OCI-LY1 (cell line): ENCODE measurements at regions not wholly inside any gene's neighbourhood (a gene's known extent, or its start where the extent isn't known, plus 50 kb on each side); places are given as distances from the start of the nearest gene placed in this dataset.
"Not testable (repeated sequence)": the region's sequence is repeated elsewhere in the genome, so short reads cannot be mapped to it uniquely, and the experiment has no call there.

Source experiments
- H2AFZ ChIP-seq: fragments of 200-600 bp; sonication (generic), shearing (Covaris generic); 2 replicates; pipeline ENCODE4 v1.6.0; 2014; ENCODE audit warnings: antibody characterized with exemption, mild to moderate bottlenecking, low read length
- H3F3A ChIP-seq: fragments of 200-600 bp; sonication (generic), shearing (Covaris generic); 2 replicates; pipeline ENCODE4 v1.6.0; 2014; ENCODE audit warnings: mild to moderate bottlenecking, antibody characterized with exemption, low read length, moderate library complexity; ENCODE audit not compliant: insufficient read depth
- H3K27ac ChIP-seq: fragments of 200-600 bp; sonication (generic); 2 replicates; pipeline ENCODE4 v1.5.1; 2014; ENCODE audit warnings: low read length, mixed run types, mild to moderate bottlenecking, low read depth; ENCODE audit not compliant: poor library complexity, severe bottlenecking
- H3K27me3 ChIP-seq: fragments of 200-600 bp; sonication (generic); 2 replicates; pipeline ENCODE4 v1.6.0; 2014; ENCODE audit warnings: antibody characterized with exemption, mild to moderate bottlenecking, low read length, moderate library complexity; ENCODE audit not compliant: insufficient read depth
- H3K36me3 ChIP-seq: fragments of 200-600 bp; sonication (generic); 2 replicates; pipeline ENCODE4 v1.6.1; 2014; ENCODE audit warnings: mild to moderate bottlenecking, antibody characterized with exemption, low read length, moderate library complexity, mixed read lengths; ENCODE audit not compliant: insufficient read depth
- H3K4me1 ChIP-seq: fragments of 200-600 bp; sonication (generic); 2 replicates; pipeline ENCODE4 v1.5.1; 2014; ENCODE audit warnings: mild to moderate bottlenecking, low read length, moderate library complexity; ENCODE audit not compliant: insufficient read depth, severe bottlenecking
- H3K4me2 ChIP-seq: fragments of 200-600 bp; sonication (generic), shearing (Covaris generic); 2 replicates; pipeline ENCODE4 v1.6.1; 2014; ENCODE audit warnings: low read length
- H3K4me3 ChIP-seq: fragments of 200-600 bp; sonication (generic); 2 replicates; pipeline ENCODE4 v1.5.1; 2014; ENCODE audit warnings: low read length, low read depth, mild to moderate bottlenecking, mixed read lengths; ENCODE audit not compliant: poor library complexity, severe bottlenecking
- H3K79me2 ChIP-seq: fragments of 200-600 bp; shearing (Covaris generic); 2 replicates; pipeline ENCODE4 v1.6.1; 2016; ENCODE audit warnings: mixed run types, low read length, mixed read lengths; ENCODE audit not compliant: insufficient read depth
- H3K9ac ChIP-seq: fragments of 200-600 bp; sonication (generic), shearing (Covaris generic); 2 replicates; pipeline ENCODE4 v1.6.1; 2014; ENCODE audit warnings: mild to moderate bottlenecking, low read length, mixed read lengths
- H3K9me2 ChIP-seq: fragments of 200-600 bp; sonication (generic), shearing (Covaris generic); 2 replicates; pipeline ENCODE4 v1.6.1; 2014; ENCODE audit warnings: low read depth, mild to moderate bottlenecking, low read length, mixed read lengths
- H3K9me3 ChIP-seq: fragments of 200-600 bp; shearing (Covaris generic); 2 replicates; pipeline ENCODE4 v1.6.1; 2014; ENCODE audit warnings: low read length, mixed read lengths
- H4K20me1 ChIP-seq: fragments of 200-600 bp; sonication (generic), shearing (Covaris generic); 2 replicates; pipeline ENCODE4 v1.6.0; 2016; ENCODE audit warnings: mild to moderate bottlenecking, low read length; ENCODE audit not compliant: insufficient read depth

DNA sequence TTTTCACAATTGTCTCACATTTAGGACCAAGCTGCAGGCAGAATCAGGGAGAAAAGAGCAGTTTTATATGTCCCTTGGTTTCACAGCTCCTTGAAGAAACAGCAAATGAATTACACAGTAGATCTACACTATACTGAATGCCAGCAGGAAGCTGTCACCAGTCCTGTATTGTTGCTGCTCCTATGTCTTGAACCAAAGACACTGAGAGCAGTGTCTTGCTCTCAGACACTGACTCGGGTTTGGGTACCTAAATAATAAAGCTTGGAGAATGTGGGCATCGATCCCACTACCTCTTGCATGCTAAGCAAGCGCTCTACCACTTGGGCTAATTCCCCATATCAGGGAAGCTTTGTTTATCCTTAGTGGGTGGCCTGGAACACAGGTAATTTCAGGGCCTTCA, 552.7 kb downstream of the PRIM2 start:
- H3K79me2 ChIP-seq, H3K36me3 ChIP-seq: not testable (repeated sequence)

DNA sequence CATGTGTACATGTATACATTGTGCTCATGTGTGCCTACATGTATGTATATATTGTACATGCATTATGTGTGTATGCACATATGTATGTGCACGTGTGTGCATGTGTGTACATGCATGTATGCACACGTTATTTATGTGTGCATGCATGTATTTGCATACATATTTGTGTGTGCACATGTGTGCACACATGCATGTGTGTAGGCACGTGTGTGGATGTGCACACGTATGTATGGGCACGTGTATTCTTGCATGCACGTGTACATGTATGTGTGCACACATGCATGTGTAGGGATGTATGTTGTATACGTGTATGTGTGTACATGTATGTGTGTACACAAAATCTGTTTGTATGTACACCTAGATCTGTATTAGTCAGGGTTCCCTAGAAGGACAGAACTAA, 556.0 kb downstream of the PRIM2 start:
- H3K9me3 ChIP-seq, H3K9me2 ChIP-seq, H3K27me3 ChIP-seq, H3K4me3 ChIP-seq, H3K4me1 ChIP-seq, H4K20me1 ChIP-seq, H3K36me3 ChIP-seq, H3F3A ChIP-seq, H3K9ac ChIP-seq, H3K27ac ChIP-seq, H3K4me2 ChIP-seq, H2AFZ ChIP-seq, H3K79me2 ChIP-seq: not testable (repeated sequence)

More for the DNA sequence above, 552.7 kb downstream of the PRIM2 start:
- not testable (repeated sequence) for H3K9me2 ChIP-seq, H4K20me1 ChIP-seq, H3F3A ChIP-seq, H3K4me3 ChIP-seq, H3K4me2 ChIP-seq, H2AFZ ChIP-seq, H3K4me1 ChIP-seq, H3K27me3 ChIP-seq, H3K9me3 ChIP-seq, H3K27ac ChIP-seq, H3K9ac ChIP-seq

DNA sequence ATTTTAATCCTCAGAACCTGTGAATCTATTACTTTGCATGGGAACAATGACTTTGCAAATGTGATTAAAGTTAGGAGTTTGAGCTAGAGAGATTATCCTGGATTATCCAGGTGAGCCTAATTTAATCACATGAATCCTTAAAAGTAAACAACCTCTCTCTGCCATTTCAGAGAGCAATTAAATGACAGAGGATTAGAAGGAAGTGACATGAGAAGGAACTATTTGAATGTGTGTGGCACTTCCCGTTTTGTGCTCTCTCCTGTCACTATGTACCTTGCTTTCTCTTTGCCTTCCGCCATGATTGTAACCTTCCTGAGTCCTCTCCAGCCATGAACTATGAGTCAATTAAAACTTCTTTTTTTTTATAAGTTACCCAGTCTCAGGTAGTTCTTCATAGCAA, 559.2 kb downstream of the PRIM2 start:
- not testable (repeated sequence) for H3F3A ChIP-seq, H3K9me2 ChIP-seq, H3K4me3 ChIP-seq, H3K4me2 ChIP-seq, H3K4me1 ChIP-seq, H3K79me2 ChIP-seq, H3K27me3 ChIP-seq, H3K9ac ChIP-seq, H3K27ac ChIP-seq, H4K20me1 ChIP-seq, H2AFZ ChIP-seq, H3K9me3 ChIP-seq, H3K36me3 ChIP-seq

DNA sequence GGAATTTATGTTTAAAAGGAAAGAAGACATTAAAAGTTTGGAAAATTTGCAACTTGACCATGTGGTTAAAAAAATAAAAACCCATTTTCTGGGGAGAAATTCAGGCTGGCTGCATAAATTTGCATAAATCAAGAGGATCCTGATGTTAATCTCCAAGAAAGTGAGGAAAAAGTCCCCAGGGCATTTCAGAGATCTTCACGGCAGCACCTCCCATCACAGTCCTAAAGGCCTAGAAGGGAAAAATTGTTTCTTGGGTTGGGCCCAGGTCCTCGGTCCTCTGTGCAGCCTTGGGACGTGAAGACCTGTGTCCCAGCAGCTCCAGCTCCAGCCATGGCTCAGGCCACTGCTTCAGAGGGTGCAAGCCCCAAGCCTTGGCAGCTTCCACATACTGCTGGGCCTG, 560.3 kb downstream of the PRIM2 start:
- H3K36me3 ChIP-seq, H2AFZ ChIP-seq, H3K4me1 ChIP-seq, H3F3A ChIP-seq, H3K4me2 ChIP-seq, H3K79me2 ChIP-seq, H3K9me2 ChIP-seq, H3K27ac ChIP-seq, H3K27me3 ChIP-seq, H3K9me3 ChIP-seq, H3K9ac ChIP-seq, H3K4me3 ChIP-seq, H4K20me1 ChIP-seq: not testable (repeated sequence)

DNA sequence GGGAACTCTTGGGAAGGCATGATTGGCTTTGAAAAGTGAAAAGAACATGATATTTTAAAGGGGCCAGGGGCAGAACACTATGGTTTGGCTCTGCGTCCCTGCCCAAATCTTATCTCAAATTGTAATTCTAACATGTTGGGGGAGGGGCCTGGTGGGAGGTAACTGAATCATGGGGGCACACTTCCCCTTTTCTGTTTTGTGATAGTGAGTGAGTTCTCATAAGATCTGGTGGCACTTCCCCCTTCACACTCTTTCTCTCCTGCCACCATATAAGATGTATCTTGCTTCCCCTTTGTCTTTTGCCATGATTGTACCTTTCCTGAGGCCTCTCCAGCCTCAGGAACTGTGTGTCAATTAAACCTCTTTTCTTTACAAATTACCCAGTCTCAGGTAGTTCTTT, 561.4 kb downstream of the PRIM2 start:
- H3K9me2 ChIP-seq, H3K36me3 ChIP-seq, H3K79me2 ChIP-seq, H3K4me1 ChIP-seq, H3F3A ChIP-seq, H4K20me1 ChIP-seq, H3K9me3 ChIP-seq, H3K4me2 ChIP-seq, H3K27ac ChIP-seq, H3K4me3 ChIP-seq, H3K27me3 ChIP-seq, H2AFZ ChIP-seq, H3K9ac ChIP-seq: not testable (repeated sequence)

DNA sequence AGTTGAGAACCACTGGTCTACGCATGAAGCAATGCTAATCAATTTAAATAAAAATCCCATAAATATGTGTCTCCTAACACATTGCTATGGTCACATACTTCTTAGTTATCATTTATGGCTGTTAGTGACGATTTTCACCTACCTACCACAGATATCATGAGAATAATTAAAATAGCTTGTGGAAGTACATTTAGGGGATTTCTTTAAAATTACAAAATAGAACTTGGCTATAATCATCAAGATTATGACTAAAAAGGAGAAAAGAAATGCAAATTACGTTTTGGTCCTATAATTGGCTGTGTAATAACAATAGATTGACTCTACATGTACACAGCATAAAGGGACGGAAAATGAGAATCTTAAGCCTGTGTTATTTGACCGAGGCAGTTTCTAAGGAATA, 581.4 kb downstream of the PRIM2 start:
- H3K9me3 ChIP-seq, H3K79me2 ChIP-seq, H3K4me2 ChIP-seq, H3K4me3 ChIP-seq, H3K9ac ChIP-seq, H3K27ac ChIP-seq, H2AFZ ChIP-seq, H3K36me3 ChIP-seq, H3K9me2 ChIP-seq, H3F3A ChIP-seq, H3K4me1 ChIP-seq, H3K27me3 ChIP-seq, H4K20me1 ChIP-seq: not testable (repeated sequence)

DNA sequence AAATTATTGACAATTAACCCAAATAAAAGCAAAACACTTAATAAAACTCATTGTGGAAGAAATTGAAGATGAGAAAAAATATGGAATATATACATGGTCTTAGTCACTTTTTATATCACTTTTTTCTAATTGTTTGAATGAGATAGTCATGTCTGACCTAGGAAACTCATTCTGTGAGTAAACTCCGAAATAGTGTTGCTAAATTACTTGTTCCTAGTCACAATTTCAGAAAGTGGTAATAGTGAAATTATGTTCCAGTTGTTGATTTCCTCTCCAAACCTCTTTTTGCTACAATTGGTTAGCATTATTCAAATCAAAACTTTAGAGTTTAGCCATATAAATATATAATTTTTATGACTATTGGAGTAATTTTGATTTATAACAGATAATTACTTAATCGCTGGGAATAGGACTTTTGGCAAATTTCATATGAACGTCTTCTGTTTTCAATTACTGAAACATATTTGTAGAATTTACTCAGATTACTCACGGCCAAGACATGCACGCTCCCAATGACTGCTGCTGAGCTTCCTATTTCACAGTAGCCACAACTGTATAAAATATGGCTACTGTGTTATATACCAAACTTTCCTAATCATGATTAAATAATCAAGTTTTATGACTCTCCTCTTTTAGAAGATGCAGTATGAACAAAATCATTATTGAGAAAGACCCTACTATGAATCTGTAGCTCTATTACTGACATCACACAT, 583.4 kb downstream of the PRIM2 start:
- H3K36me3 ChIP-seq, H4K20me1 ChIP-seq, H3K27ac ChIP-seq, H3K9me2 ChIP-seq, H2AFZ ChIP-seq, H3K4me3 ChIP-seq, H3F3A ChIP-seq, H3K9ac ChIP-seq, H3K9me3 ChIP-seq, H3K27me3 ChIP-seq, H3K4me1 ChIP-seq, H3K4me2 ChIP-seq, H3K79me2 ChIP-seq: not testable (repeated sequence)

DNA sequence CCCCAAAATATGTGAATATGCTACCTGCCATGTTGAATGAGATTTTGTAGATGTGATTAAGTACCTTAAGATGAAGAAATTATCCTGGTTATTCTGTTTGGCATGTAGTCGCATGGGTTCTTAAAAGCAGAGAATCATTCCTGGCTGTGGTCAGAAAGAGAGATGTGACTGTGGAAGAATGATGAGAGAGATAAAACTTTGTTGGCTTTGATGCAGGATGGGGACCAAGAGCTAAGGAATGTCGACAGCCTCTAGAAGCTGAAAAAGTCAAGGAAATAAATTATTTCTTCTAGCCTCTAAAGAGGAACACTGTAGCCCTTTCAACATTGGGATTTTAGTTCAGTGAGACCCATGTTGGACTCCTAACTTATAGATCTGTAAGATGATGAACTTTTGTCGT, 584.0 kb downstream of the PRIM2 start:
- not testable (repeated sequence) for H3K4me3 ChIP-seq, H3K79me2 ChIP-seq, H3K9ac ChIP-seq, H3F3A ChIP-seq, H3K27ac ChIP-seq, H3K9me2 ChIP-seq, H3K27me3 ChIP-seq, H3K4me2 ChIP-seq, H4K20me1 ChIP-seq, H3K36me3 ChIP-seq, H3K4me1 ChIP-seq, H2AFZ ChIP-seq, H3K9me3 ChIP-seq
